Pancreas (tissue), 10 donors: ENCODE measurements at regions not wholly inside any gene's neighbourhood (a gene's known extent, or its start where the extent isn't known, plus 50 kb on each side); places are given as distances from the start of the nearest gene placed in this dataset.
A peak's percentile ranks its signal among the peaks of the same experiment; 100 is the strongest.

Experiments used
- ATAC-seq, 4 donors: fragments of 200-7000 bp; cut with Tn5 transposase; one replicate each; pipeline versions ENCODE4 v1.8.0 to v1.9.1; 2020; ENCODE audit warnings: mild to moderate bottlenecking in 4 of 4, moderate library complexity in 4 of 4
- DNase-seq, 6 donors: peaks; one replicate each; pipeline ENCODE4 v3.0.0-alpha.2; 2020
- FAIRE-seq: peaks from 2 replicates; lab custom pipeline; 2012; peaks lifted over from hg19 to GRCh38; lab: Jason Lieb, UNC
- H3K27ac ChIP-seq, 4 donors: fragments of 200-600 bp; sonication (generic); 1 replicate in 3 of 4; 2 replicates in 1 of 4; pipeline versions ENCODE4 v1.5.0 to v1.8.0; 2020
- H3K27me3 ChIP-seq, 4 donors: fragments of 200-600 bp; one replicate each; pipeline ENCODE4 v1.8.0; 2021
- H3K36me3 ChIP-seq, 3 donors: fragments of 200-600 bp; sonication (generic) in 1 of 3; one replicate each; pipeline versions ENCODE4 v1.5.0 to v1.8.0; 2020 to 2021
- H3K4me1 ChIP-seq, 3 donors: fragments of 200-600 bp; one replicate each; pipeline ENCODE4 v1.8.0; 2021
- H3K4me3 ChIP-seq, 4 donors: fragments of 200-600 bp; sonication (generic) in 2 of 4; one replicate each; pipeline versions ENCODE4 v1.5.0 to v1.8.0; 2020 to 2021
- H3K9me3 ChIP-seq, 4 donors: fragments of 200-600 bp; one replicate each; pipeline ENCODE4 v1.8.0; 2021
- CTCF ChIP-seq, 4 donors: fragments of 200-600 bp; sonication (generic) in 3 of 4; IDR thresholded peaks; one replicate each; pipeline versions ENCODE4 v1.5.0 to v1.8.0; 2021; ENCODE audit warnings: antibody characterized with exemption in 4 of 4
- WGBS, 2 donors: extraction: QIAGEN DNeasy Blood & Tissue Kit; methylation state at CpG; one replicate each; pipeline ENCODE4 v1.1.7; 2013; 5-methylcytosine and 5-hydroxymethylcytosine counted together
- intact Hi-C, 3 donors: fragments of 100-400 bp; cut with DNase I; formaldehyde crosslinking; loops; one replicate each; pipeline versions ENCODE4 v1.11.1 to v1.14.2; 2022
- donor health status: healthy with polysubstance abuse.
- donor health status: DM: no; HTN: no; CAD: no; lungs with moderate emphysema.
- donor health status: DM: no; HTN: no; CAD: no.
- donor health status: control.
- donor health status: control.
- donor health status: Bipolar disorder and iron deficiency.
- donor health status: DM: yes; HTN: yes; CAD: no.
- donor health status: DM: no; HTN: no; CAD: no.
- donor health status: DM: no; HTN: no; CAD: no.
- donor health status: DM: yes; HTN: yes; CAD: no.

DNA sequence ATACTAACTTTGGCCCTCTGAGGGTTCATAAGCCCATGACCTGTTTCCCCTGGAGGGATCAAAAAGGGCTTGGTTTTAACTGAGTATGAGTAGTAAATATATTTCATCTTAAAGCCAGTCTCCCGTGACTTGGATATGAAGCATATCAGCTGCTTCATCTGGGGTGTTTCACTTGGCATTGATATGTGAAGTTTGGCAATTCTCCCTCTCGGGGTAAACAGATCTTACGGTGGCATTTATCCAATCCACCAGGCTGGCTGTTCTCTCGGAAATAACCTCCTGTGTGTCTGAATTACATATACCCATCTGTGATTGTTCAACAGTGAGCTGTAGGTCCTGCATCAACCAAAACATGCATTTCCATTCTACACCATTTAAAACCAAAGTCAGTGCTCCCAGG lies 130.7 kb downstream of the ADAM29 start:
- H3K27ac ChIP-seq = no peak overlapping the region
- no peak for DNase-seq
- TF ChIP-seq CTCF (IDR thresholded peaks at IDR 0.05) = no peak
- no peaks in the 10 kb centered on the region for H3K27me3 ChIP-seq
- no peaks in the 10 kb centered on the region for H3K4me1 ChIP-seq
- no peak for FAIRE-seq
- no peaks in the 10 kb centered on the region for H3K36me3 ChIP-seq
- H3K9me3 ChIP-seq = no peaks in the 10 kb centered on the region
- no peak overlapping the region for H3K4me3 ChIP-seq
- ATAC-seq = no peak
- WGBS, 2 donors = 39 to 47% methylated on average over 4 of the region's 4 CpGs
- intact Hi-C loops = no loop called here

- FAIRE-seq = no peak
- no peak overlapping the region for H3K27ac ChIP-seq
- H3K4me1 ChIP-seq = no peaks in the 10 kb centered on the region
- no peaks in the 10 kb centered on the region for H3K27me3 ChIP-seq
- no peak for ATAC-seq
- 14 to 19% methylated on average over 2 of the region's 2 CpGs for WGBS, 2 donors
- no peak for TF ChIP-seq CTCF (IDR thresholded peaks at IDR 0.05)
- no peak for DNase-seq
- no peaks in the 10 kb centered on the region for H3K36me3 ChIP-seq
- no peaks in the 10 kb centered on the region for H3K9me3 ChIP-seq
- H3K4me3 ChIP-seq = no peak overlapping the region
- intact Hi-C loops = no loop called here
These were observed 133.8 kb downstream of the ADAM29 start for GRCh38 chr4:175051974-175052373.

GRCh38 chr4:175054980-175055379 lies 136.8 kb downstream of the ADAM29 start:
- Histone ChIP-seq H3K4me3 (no peak overlapping the region), H3K27ac (no peak overlapping the region), H3K36me3 (no peaks in the 10 kb centered on the region), H3K27me3 (no peaks in the 10 kb centered on the region), H3K4me1 (no peaks in the 10 kb centered on the region), H3K9me3 (no peaks in the 10 kb centered on the region)
- 39 to 54% methylated on average over 3 of the region's 3 CpGs for WGBS, 2 donors
- FAIRE-seq (no peak), ATAC-seq (no peak), DNase-seq (no peak)
- intact Hi-C loops = no loop called here
- no peak for TF ChIP-seq CTCF (IDR thresholded peaks at IDR 0.05)

- TF ChIP-seq CTCF (IDR thresholded peaks at IDR 0.05) = no peak
- DNase-seq (peak in 1 of 6 donors; percentile 22), ATAC-seq (no peak), FAIRE-seq (no peak)
- H3K27me3 ChIP-seq = no peaks in the 10 kb centered on the region
- WGBS, 2 donors = 45 to 56% methylated on average over 3 of the region's 3 CpGs
- H3K4me1 ChIP-seq = no peaks in the 10 kb centered on the region
- intact Hi-C loops = no loop called here
- H3K36me3 ChIP-seq = no peaks in the 10 kb centered on the region
- no peak overlapping the region for H3K27ac ChIP-seq
- no peaks in the 10 kb centered on the region for H3K9me3 ChIP-seq
- no peak overlapping the region for H3K4me3 ChIP-seq
These were observed 144.0 kb downstream of the ADAM29 start for GRCh38 chr4:175062183-175062592.

- intact Hi-C loops = no loop called here
- no peaks in the 10 kb centered on the region for H3K9me3 ChIP-seq
- no peak overlapping the region for H3K4me3 ChIP-seq
- TF ChIP-seq CTCF (IDR thresholded peaks at IDR 0.05) = no peak
- H3K36me3 ChIP-seq = no peaks in the 10 kb centered on the region
- no peak overlapping the region for H3K27ac ChIP-seq
- ATAC-seq (no peak), DNase-seq (no peak), FAIRE-seq (no peak)
- no peaks in the 10 kb centered on the region for H3K27me3 ChIP-seq
- H3K4me1 ChIP-seq = no peaks in the 10 kb centered on the region
These were observed 147.1 kb downstream of the ADAM29 start for GRCh38 chr4:175065228-175065627.
